ENCODE measurements at regions not wholly inside any gene's neighbourhood (a gene's known extent, or its start where the extent isn't known, plus 50 kb on each side); places are given as distances from the start of the nearest gene placed in this dataset.
A peak's percentile ranks its signal among the peaks of the same experiment; 100 is the strongest.

- no peak for DNase-seq
These were observed 283.7 kb upstream of the ZMIZ1 start for GRCh38 chr10:78785066-78785465.

- no peak for DNase-seq
These were observed 282.8 kb upstream of the ZMIZ1 start for GRCh38 chr10:78785991-78786390.

DNA sequence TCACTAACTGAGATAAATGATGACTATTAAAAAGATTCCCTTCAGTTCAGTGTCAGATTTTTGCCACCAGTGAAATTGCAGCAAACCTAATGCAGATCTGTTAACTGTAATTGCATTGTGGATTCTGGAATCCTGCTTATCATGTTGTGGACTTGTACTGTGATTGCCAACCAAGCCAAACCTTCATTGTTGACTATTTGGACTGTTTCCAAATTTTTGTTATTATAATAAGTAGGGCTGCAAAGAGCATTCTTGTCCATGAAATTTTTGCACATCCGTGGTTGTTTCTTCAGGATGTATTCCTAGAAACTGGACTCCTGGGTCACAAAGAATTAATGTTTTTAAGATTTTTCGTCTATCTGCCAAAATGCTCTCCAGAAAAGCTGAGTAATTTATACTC is 281.6 kb upstream of the ZMIZ1 start:
- DNase-seq, result no peak

- DNase-seq, result no peak
These were observed 273.9 kb upstream of the ZMIZ1 start for GRCh38 chr10:78794736-78795455.

- peak; percentile 7 for DNase-seq
These were observed 269.6 kb upstream of the ZMIZ1 start for GRCh38 chr10:78798976-78799730.

- no peak for DNase-seq
These were observed 268.8 kb upstream of the ZMIZ1 start for GRCh38 chr10:78800006-78800405.

- DNase-seq, result no peak
These were observed 268.0 kb upstream of the ZMIZ1 start for GRCh38 chr10:78800535-78801320.

GRCh38 chr10:78802431-78802830 is 266.3 kb upstream of the ZMIZ1 start:
- DNase-seq, result no peak

DNA sequence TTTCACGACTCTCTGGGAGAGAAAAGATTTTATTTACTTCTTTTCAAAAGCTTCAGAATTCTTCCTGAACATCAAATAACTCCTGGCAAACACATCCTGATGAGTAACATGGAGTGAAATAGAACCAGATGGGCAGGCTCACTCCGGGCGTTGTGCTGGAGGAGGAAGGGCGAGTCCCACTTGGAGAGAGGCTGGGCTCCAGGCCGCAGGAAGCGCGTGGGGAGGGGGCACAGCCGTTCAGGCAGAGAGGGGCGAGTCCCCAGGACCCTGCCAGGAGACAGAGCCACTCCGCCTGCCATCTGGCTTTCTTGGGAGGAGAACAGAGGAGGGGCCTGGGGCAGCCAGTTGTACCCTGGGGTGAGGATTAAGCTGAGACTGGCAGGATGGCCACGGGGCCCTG is 265.9 kb upstream of the ZMIZ1 start:
- no peak for DNase-seq

- DNase-seq, result no peak
These were observed 265.1 kb upstream of the ZMIZ1 start for GRCh38 chr10:78803710-78804109.

DNA sequence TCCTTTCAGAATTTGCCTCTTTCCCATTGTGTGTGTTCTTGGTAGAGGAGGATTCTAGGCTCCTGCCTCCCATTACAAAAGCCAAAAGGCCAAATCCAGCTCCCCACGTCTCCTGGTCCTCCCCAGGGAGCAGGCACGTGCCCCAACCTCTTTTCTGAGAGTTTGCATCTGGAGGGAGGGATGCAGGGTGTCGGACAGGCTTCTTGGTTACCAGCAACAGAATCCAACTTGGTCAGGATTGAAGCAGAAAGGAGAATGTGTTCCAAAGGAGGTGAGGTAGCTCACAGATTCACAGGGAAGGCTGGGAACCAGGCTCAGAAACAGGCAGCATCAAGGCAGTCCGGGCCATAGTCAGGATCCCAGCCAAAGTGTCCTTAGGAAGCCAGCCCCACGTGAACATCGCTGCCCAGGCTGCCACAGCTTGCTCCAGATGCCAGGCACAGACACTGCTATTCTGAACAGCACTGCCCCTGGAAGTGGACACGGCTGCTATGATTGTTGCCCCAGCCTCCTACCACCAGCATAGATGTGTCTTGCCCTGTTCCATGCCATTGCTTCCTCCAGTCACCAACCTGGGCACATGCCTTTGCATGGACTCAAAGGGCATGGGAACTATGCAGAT is 264.2 kb upstream of the ZMIZ1 start:
- no peak for DNase-seq

DNA sequence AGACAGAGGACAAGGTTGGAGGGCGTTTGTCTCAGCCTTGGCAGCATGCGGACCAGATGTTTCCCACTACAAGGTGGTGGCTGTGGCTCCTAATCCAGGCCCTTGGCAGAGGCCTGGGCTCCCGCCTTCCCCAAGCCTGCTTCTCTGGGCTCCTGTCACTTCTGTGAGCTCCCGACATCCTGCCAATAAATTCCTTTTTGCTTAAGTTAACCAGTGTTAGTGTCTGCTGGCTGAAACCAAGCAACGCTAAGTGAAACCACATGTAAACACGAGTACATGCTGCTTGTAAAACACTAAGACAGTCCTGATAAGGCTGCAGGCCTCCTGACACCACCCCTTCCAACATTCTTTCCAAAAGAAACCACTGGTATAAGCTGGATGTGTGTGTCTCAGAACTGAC is 263.6 kb upstream of the ZMIZ1 start:
- no peak for DNase-seq

DNA sequence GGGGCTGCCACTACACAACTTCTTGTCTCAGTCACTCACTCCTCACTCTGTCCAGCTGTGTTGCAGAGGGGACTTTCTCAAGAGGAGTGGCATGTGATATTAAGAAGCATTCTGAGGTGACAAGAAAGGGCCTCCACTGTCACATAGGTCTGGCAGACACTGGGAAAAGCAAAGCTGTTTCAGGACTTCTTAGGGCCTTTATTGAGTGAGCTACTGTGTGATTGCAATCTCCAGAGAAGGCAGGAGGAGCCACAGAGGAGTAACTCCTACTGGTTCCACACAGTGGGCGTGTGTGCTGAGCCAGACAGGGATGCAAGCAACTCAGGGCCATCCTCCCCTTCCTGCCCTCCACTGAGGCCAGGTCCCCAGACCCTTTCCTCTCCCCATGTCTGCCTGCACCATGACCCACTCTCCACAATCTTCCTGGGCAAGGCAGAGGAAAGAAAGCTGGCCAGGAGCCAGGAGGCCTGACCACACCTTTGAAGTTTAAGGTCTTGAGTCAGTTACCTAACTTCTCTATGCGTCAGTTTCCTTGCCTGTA is 262.0 kb upstream of the ZMIZ1 start:
- no peak for DNase-seq

- DNase-seq, result no peak
These were observed 261.1 kb upstream of the ZMIZ1 start for GRCh38 chr10:78807504-78808203.

- no peak for DNase-seq
These were observed 260.5 kb upstream of the ZMIZ1 start for GRCh38 chr10:78808286-78808685.

- DNase-seq, result no peak
These were observed 259.9 kb upstream of the ZMIZ1 start for GRCh38 chr10:78808736-78809367.

DNA sequence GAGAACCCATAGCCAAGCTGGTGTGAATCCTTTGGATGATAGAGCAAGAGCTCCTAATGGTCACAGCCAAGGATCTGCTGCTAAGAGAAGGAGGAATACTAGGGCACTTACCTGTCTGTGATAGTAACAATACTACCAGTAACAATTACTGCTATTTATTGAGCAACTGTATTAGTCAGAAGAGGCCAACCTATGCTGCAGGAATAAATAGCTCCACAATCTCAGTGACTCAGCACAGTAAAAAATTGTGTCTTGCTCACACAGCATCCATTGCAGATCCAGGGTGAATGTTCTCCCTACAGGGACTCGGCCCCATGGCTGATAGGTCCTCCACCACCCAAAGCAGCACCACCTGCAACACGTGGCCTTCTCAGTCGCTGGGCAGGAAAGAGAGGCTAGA is 257.6 kb upstream of the ZMIZ1 start:
- DNase-seq, result no peak

GRCh38 chr10:78812571-78813318 is 256.0 kb upstream of the ZMIZ1 start:
- no peak for DNase-seq

DNA sequence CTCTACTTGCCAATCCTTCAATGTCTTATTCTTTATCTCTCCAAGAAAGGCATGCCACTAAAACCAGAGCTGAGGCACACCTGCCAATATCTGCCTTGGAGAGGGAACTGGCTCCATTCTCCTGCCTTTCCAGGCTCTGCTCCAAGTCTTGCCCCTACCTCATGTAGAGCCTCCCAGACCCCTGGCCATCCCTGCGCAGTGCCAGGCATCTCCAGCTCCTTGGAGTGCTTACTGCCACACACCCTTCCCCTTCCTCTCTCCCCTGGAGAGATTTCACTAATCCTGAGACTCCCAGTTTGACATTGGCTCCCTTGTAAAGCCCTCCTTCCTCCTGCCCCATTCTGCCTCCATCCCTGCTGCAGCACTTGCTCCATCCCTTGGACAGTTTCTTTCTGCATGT is 255.2 kb upstream of the ZMIZ1 start:
- no peak for DNase-seq

DNA sequence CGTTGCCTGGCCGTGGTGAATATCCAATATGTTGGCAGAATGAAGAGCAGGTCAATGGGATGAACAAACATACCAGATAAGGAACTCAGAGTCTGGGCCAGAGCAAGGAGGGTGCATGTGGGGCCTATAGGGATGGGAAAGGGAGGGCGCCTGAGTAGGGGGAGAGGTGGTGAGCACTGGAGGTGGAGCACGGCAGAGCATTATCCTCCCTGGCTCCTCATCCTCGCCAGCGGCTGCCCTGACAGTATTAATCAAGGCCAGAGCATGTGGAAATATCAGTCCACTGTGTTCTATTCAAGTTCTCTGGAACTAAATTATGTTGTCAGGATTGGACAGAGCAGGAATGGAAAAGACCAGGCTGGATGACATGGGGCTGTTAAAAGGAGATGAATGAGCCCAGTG is 254.8 kb upstream of the ZMIZ1 start:
- no peak for DNase-seq

GRCh38 chr10:78814407-78814806 is 254.4 kb upstream of the ZMIZ1 start:
- no peak for DNase-seq

All from hematopoietic multipotent progenitor cell treated with erythropoietin and hydrocortisone succinate and interleukin-3 and kit ligand, for 6 days (in vitro differentiated cells).